Activated T-helper 1 cell treated with anti-CD3 and anti-CD28 coated beads, Interleukin-12 subunit alpha, Interleukin-12 subunit beta, Interleukin-2, Interleukin-4 antibody, amounts not matched to agents 30 ng/mL and 10 ng/mL and 1 ng/mL, durations not matched to agents 14 hours and 24 hours and 36 hours (primary cell): ENCODE measurements at regions not wholly inside any gene's neighbourhood (a gene's known extent, or its start where the extent isn't known, plus 50 kb on each side); places are given as distances from the start of the nearest gene placed in this dataset.

Source experiments
- DNase-seq: peaks from one replicate; pipeline ENCODE4 v3.0.0; 2021; ENCODE audit warnings: low spot score
- H3K27ac Mint-ChIP-seq: one replicate; pipeline ENCODE4 v1.8.0; 2021; ENCODE audit warnings: mild to moderate bottlenecking, mixed read lengths
- H3K27me3 Mint-ChIP-seq: one replicate; pipeline ENCODE4 v1.8.0; 2022; ENCODE audit warnings: mild to moderate bottlenecking, moderate library complexity, mixed read lengths; ENCODE audit not compliant: insufficient read depth
- H3K36me3 Mint-ChIP-seq: one replicate; pipeline ENCODE4 v1.8.0; 2021; ENCODE audit warnings: low read depth, mixed read lengths
- H3K4me1 Mint-ChIP-seq: one replicate; pipeline ENCODE4 v1.8.0; 2021; ENCODE audit warnings: low read depth, mixed read lengths
- H3K4me3 Mint-ChIP-seq: one replicate; pipeline ENCODE4 v1.8.0; 2021; ENCODE audit warnings: mild to moderate bottlenecking, moderate library complexity, mixed read lengths
- H3K9me3 Mint-ChIP-seq: one replicate; pipeline ENCODE4 v1.8.0; 2021; ENCODE audit warnings: mixed read lengths
- intact Hi-C: fragments of 100-400 bp; cut with micrococcal nuclease; formaldehyde crosslinking; loops from one replicate; pipeline ENCODE4 v1.15.1; 2024

GRCh38 chr2:196334710-196335109 is 163.3 kb upstream of the STK17B start:
- H3K36me3 Mint-ChIP-seq, result no peaks in the 10 kb centered on the region
- DNase-seq, result no peak
- no peaks in the 10 kb centered on the region for H3K9me3 Mint-ChIP-seq
- no peaks in the 10 kb centered on the region for H3K4me1 Mint-ChIP-seq
- H3K27me3 Mint-ChIP-seq, result peaks cover 2% of the 10 kb centered on the region
- no peak overlapping the region for H3K27ac Mint-ChIP-seq
- H3K4me3 Mint-ChIP-seq, result no peak overlapping the region
- intact Hi-C loops, result no loop called here

DNA sequence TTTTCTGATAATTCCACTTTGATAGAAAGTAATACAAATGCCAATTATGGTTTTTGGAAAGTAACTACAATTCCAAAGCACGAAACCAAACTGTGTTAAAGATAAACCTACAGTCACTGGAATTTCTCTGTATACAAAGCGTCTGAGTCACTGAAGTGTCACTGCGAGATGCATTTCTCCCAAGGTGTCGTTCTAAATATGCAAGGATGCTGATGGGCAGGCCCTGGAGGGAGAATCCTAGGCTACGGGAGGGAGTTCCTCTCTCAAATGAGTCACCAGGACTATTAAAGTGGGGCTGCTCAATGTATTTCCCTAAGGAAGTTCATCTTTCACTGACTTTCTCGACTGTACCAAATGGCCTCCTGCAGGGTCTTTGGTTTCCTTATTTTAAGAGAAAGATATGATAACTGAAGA is 163.8 kb upstream of the STK17B start:
- Mint-ChIP-seq H3K27me3 (peaks cover 2% of the 10 kb centered on the region), H3K27ac (no peak overlapping the region), H3K4me1 (no peaks in the 10 kb centered on the region), H3K36me3 (no peaks in the 10 kb centered on the region), H3K9me3 (no peaks in the 10 kb centered on the region), H3K4me3 (no peak overlapping the region)
- intact Hi-C loops, result no loop called here
- no peak for DNase-seq

GRCh38 chr2:196336207-196336606 is 164.8 kb upstream of the STK17B start:
- intact Hi-C loops, result loop anchor here (2.0 kb wide), 2 partner anchors 37 to 267 kb away; partner anchors contain the start of gene DNAH7
- Mint-ChIP-seq H3K36me3 (no peaks in the 10 kb centered on the region), H3K27me3 (peaks cover 10% of the 10 kb centered on the region), H3K4me3 (no peak overlapping the region), H3K9me3 (no peaks in the 10 kb centered on the region), H3K27ac (no peak overlapping the region), H3K4me1 (no peaks in the 10 kb centered on the region)
- DNase-seq, result no peak

DNA sequence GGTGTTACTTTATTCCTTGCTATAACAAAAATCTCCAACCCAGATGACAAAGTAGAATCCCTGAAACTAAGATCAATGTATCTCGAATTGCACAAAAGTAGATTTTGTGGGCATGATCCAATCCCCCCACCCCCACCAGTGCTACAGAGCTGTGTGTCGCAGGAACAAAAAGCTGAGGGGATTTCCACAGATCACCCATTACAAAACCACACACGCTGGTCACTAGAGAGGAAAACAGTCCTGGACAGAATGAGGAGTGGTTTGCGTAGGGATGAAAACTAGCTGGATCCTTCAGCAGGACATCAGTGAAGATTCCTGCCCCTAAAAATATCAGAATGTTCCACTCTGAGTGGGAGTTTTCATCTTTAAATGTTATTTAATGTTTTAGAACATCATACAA is 165.3 kb upstream of the STK17B start:
- intact Hi-C loops, result loop anchor here (1.0 to 2.0 kb wide), 4 partner anchors 38 to 268 kb away; partner anchors contain the start of gene DNAH7
- H3K36me3 Mint-ChIP-seq, result no peaks in the 10 kb centered on the region
- no peak overlapping the region for H3K27ac Mint-ChIP-seq
- DNase-seq, result no peak
- no peak overlapping the region for H3K4me3 Mint-ChIP-seq
- H3K4me1 Mint-ChIP-seq, result no peaks in the 10 kb centered on the region
- H3K9me3 Mint-ChIP-seq, result no peaks in the 10 kb centered on the region
- peaks cover 10% of the 10 kb centered on the region for H3K27me3 Mint-ChIP-seq

- intact Hi-C loops, result loop anchor here (1.0 to 2.0 kb wide), 4 partner anchors 39 to 269 kb away; partner anchors contain the start of gene DNAH7
- H3K36me3 Mint-ChIP-seq, result no peaks in the 10 kb centered on the region
- H3K9me3 Mint-ChIP-seq, result no peaks in the 10 kb centered on the region
- H3K4me1 Mint-ChIP-seq, result no peaks in the 10 kb centered on the region
- no peak overlapping the region for H3K27ac Mint-ChIP-seq
- H3K27me3 Mint-ChIP-seq, result peaks cover 10% of the 10 kb centered on the region
- no peak overlapping the region for H3K4me3 Mint-ChIP-seq
- no peak for DNase-seq
These were observed 166.0 kb upstream of the STK17B start for GRCh38 chr2:196337208-196337953.

GRCh38 chr2:196338440-196338839 is 167.1 kb upstream of the STK17B start:
- DNase-seq, result no peak
- H3K4me3 Mint-ChIP-seq, result no peak overlapping the region
- no peaks in the 10 kb centered on the region for H3K36me3 Mint-ChIP-seq
- H3K27me3 Mint-ChIP-seq, result peaks cover 10% of the 10 kb centered on the region
- intact Hi-C loops, result no loop called here
- H3K4me1 Mint-ChIP-seq, result no peaks in the 10 kb centered on the region
- H3K9me3 Mint-ChIP-seq, result no peaks in the 10 kb centered on the region
- H3K27ac Mint-ChIP-seq, result no peak overlapping the region

GRCh38 chr2:196341277-196341841 is 170.0 kb upstream of the STK17B start:
- intact Hi-C loops, result no loop called here
- Mint-ChIP-seq H3K36me3 (no peaks in the 10 kb centered on the region), H3K4me3 (no peak overlapping the region), H3K4me1 (no peaks in the 10 kb centered on the region), H3K27me3 (peaks cover 10% of the 10 kb centered on the region), H3K9me3 (no peaks in the 10 kb centered on the region), H3K27ac (no peak overlapping the region)
- DNase-seq, result no peak

GRCh38 chr2:196344397-196344796 is 173.0 kb upstream of the STK17B start:
- DNase-seq, result no peak
- no peaks in the 10 kb centered on the region for H3K9me3 Mint-ChIP-seq
- no peaks in the 10 kb centered on the region for H3K36me3 Mint-ChIP-seq
- peaks cover 10% of the 10 kb centered on the region for H3K27me3 Mint-ChIP-seq
- H3K4me1 Mint-ChIP-seq, result no peaks in the 10 kb centered on the region
- no peak overlapping the region for H3K4me3 Mint-ChIP-seq
- intact Hi-C loops, result no loop called here
- H3K27ac Mint-ChIP-seq, result no peak overlapping the region

DNA sequence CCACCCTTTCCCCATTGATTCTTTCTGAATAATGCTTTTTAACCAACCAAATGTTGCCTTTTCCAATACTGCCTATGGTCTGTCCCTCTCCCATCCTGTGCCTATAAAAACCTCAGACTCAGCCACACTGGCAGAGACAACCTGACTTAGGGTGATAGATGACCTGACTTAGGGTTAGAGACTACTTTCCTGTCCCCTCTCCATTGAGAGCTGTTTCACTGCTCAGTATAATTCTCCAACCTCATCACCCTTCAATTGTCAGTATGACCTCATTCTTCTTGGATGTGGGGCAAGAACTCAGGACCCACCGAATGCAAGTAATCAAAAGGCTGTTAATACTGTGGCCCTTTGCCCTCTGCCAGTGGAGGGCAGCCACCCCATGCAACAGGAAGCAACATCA is 182.3 kb upstream of the STK17B start:
- H3K9me3 Mint-ChIP-seq, result peaks cover 9% of the 10 kb centered on the region
- no peak overlapping the region for H3K27ac Mint-ChIP-seq
- intact Hi-C loops, result no loop called here
- no peak overlapping the region for H3K4me3 Mint-ChIP-seq
- H3K27me3 Mint-ChIP-seq, result peaks cover 5% of the 10 kb centered on the region
- H3K4me1 Mint-ChIP-seq, result no peaks in the 10 kb centered on the region
- no peaks in the 10 kb centered on the region for H3K36me3 Mint-ChIP-seq
- no peak for DNase-seq

DNA sequence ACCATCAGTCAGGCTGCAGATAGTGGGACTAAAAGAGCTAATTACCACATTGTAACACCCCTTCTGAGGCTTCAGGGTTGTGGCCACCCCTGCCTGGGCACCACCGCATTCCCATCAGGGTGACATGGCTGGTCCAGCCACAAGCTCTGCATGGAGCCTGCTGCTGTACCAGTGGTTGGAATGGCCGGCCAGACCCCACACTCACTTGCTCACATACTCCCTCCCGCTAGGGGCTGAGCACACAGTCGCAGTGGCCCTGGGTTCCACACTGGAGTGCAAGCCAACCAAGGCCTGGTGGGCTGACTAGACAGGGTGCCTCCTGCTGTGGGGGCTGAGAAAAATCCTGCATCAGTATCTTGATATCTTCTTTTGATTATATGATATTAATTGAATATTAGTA is 182.8 kb upstream of the STK17B start:
- intact Hi-C loops, result no loop called here

DNA sequence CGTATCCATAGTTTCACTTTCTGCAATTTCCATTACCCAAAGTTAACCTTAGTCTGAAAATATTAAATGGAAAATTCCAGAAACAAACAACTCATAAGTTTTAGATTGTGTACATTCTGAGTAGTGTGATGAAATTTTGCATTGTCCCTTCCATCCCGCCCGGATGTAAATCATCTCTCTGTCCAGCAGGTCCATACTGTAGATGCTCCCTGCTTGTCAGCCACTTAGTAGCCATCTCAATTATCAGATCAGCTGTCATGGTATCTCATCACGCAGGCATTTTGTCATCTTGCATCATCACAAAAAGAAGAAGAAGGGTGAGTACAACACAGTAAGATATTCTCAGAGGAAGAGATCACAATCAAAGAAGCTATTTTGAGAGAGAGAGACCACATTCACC is 185.0 kb upstream of the STK17B start:
- Mint-ChIP-seq H3K27ac (no peak overlapping the region), H3K4me1 (no peaks in the 10 kb centered on the region), H3K9me3 (peaks cover 9% of the 10 kb centered on the region), H3K36me3 (no peaks in the 10 kb centered on the region), H3K4me3 (no peak overlapping the region), H3K27me3 (peaks cover 2% of the 10 kb centered on the region)
- DNase-seq, result no peak
- intact Hi-C loops, result no loop called here

More for the DNA sequence above, 182.8 kb upstream of the STK17B start:
- no peak for DNase-seq
- no peaks in the 10 kb centered on the region for H3K36me3 Mint-ChIP-seq
- H3K4me1 Mint-ChIP-seq, result no peaks in the 10 kb centered on the region
- H3K27me3 Mint-ChIP-seq, result peaks cover 5% of the 10 kb centered on the region
- no peak overlapping the region for H3K27ac Mint-ChIP-seq
- H3K4me3 Mint-ChIP-seq, result no peak overlapping the region
- H3K9me3 Mint-ChIP-seq, result peaks cover 9% of the 10 kb centered on the region

DNA sequence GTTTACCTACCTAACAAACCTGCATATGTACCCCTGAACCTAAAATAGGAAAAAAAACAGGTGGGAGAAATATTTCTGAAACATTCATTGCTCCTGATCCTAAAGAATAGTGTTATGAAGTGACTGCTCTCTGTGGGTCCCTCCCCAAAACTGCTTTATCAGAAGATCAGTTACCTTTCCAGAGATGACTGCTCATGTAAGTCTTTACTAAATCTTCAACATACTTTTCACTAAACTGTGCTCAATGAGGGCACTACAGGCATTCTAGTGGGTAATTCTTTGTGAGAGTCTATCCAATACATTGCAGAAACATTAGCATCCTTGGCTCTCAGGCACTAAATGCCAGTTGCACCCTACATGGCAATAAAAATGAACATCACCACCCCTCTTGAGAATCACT is 189.3 kb upstream of the STK17B start:
- no peaks in the 10 kb centered on the region for H3K4me1 Mint-ChIP-seq
- DNase-seq, result no peak
- no peak overlapping the region for H3K27ac Mint-ChIP-seq
- H3K27me3 Mint-ChIP-seq, result peaks cover 2% of the 10 kb centered on the region
- no peak overlapping the region for H3K4me3 Mint-ChIP-seq
- no peaks in the 10 kb centered on the region for H3K36me3 Mint-ChIP-seq
- H3K9me3 Mint-ChIP-seq, result no peaks in the 10 kb centered on the region
- intact Hi-C loops, result loop anchor here (10.0 kb wide), 1 partner anchor 1364 kb away; no protein-coding TSS in a partner anchor

GRCh38 chr2:196361606-196362326 is 190.4 kb upstream of the STK17B start:
- Mint-ChIP-seq H3K9me3 (no peaks in the 10 kb centered on the region), H3K27ac (no peak overlapping the region), H3K36me3 (no peaks in the 10 kb centered on the region), H3K4me1 (no peaks in the 10 kb centered on the region), H3K27me3 (no peaks in the 10 kb centered on the region), H3K4me3 (no peak overlapping the region)
- DNase-seq, result no peak
- intact Hi-C loops, result loop anchor here (10.0 kb wide), 1 partner anchor 1363 kb away; no protein-coding TSS in a partner anchor
